ENCODE measurements at regions not wholly inside any gene's neighbourhood (a gene's known extent, or its start where the extent isn't known, plus 50 kb on each side); places are given as distances from the start of the nearest gene placed in this dataset.
"Not testable (repeated sequence)": the region's sequence is repeated elsewhere in the genome, so short reads cannot be mapped to it uniquely, and the experiment has no call there.

- DNase-seq (ENCODE audit: low read depth), result no peak
These were observed 605.6 kb upstream of the TEX47 start for GRCh38 chr7:89401099-89401498.

DNA sequence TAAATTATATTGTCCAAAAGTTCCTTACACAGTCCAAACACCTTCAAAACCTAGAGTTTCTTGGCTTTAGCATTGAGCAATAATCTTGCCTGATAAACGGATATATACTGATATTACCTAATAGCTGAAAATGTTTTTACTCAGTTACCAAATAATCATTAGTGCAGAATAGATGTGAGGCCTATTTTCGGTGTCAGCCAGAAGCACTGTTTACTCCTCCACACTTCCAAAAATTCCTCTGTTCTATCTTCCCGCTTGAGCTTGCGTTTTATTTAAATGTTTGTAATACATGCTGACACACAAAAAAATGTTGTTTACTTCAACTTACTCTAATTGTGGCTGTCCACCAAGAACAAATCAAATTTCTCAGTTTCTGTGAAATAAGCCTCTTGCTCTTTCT is 606.2 kb upstream of the TEX47 start:
- DNase-seq (ENCODE audit: low read depth), result no peak

GRCh38 chr7:89451911-89452310 is 656.4 kb upstream of the TEX47 start:
- DNase-seq (ENCODE audit: low read depth), result no peak

DNA sequence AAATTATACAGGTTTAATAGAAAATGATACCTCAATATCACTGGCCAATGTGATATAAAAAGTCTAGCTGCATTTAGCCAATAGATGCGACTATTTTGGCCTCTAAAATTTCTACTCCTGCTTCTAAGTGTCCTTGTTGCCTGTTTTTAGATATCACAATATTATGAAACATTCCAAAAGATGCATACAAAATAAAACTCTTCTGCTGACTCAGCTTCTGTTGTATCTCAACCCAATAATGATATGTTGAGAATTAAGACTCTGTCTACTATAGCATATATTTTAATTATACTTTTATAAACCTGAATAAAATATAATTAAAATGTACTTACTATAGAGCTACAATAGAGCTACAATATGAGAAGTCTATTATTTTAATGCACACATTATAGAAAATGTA is 661.0 kb upstream of the TEX47 start:
- no peak for DNase-seq (ENCODE audit: low read depth)

- no peak for DNase-seq (ENCODE audit: low read depth)
These were observed 662.6 kb upstream of the TEX47 start for GRCh38 chr7:89458114-89458513.

GRCh38 chr7:89474456-89474855 is 678.9 kb upstream of the TEX47 start:
- DNase-seq (ENCODE audit: low read depth), result no peak

DNA sequence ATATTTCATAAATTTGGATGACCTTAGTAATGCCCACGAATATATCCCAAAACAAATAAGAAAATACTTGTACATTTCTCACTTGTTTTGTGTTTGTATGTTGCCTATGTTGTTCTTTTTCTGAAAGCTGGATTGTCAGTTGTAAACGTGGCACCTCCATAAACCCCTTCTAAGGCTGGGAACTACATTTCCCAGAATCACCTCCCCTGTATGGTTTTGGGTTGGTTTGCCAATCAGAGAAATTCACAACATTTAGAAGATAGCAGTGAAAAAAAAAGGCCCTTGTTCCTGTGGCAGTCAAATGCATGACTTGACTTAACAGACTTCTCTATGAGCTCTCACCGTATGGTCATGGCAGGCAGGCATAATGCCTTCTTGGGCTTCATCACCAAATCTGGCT is 676.3 kb upstream of the STEAP1 start:
- DNase-seq (ENCODE audit: low read depth), result no peak

DNA sequence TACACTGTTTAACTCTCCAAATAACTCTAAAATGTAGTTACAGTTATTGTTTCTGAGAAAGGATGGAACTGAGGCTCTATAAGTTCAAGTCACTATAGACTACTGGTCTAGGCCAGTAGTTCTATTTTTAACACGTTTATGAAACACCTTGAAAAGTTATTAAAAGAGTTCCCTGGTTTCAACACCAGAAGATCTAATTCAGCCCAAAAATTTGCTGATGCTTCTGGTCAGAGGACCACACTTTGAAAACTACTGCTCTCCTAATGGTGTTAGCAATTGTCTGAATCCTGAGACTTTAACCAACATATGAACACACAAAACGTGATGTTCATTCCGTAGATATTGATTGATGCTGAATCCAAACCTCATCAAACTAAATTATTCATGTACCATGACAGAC is 658.6 kb upstream of the STEAP1 start:
- DNase-seq (ENCODE audit: low read depth), result no peak

- no peak for DNase-seq (ENCODE audit: low read depth)
These were observed 654.2 kb upstream of the STEAP1 start for GRCh38 chr7:89500084-89500483.

DNA sequence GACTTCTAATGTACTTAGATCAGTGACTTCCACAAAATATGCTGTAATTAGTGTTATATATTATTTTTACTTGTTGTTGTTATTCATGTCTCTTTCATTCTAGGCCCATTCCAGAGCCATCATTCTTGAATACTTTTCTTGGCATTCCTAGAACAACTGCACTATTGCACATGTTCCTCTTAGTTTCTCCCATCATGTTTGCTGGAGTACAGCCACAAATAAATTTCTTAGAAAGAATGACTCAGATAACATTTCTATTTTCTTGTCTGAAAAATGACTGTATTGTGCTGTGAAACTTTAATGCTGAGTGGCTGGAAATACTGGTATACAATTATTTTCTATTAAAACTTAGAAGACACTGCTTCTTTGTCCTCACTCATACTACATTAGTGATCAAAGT is 651.0 kb upstream of the STEAP1 start:
- DNase-seq (ENCODE audit: low read depth), result no peak

DNA sequence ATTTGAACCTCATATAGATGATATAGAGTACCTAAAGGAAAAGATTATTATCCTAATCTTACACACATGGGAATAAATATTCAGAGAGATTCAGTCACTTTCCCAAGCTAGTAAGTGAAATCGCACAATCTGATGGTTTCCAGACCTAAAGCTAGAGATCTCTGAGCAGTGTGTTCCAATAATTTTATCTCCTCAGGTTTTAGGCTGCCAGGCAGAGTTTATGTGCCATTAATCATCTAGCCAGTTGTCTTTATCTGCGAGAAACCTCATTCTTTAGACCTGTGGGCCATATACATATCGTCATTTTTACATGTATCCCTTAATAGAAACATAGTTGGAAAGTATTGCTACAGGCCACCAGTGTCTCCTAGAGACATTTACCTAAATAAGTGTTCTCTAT is 647.2 kb upstream of the STEAP1 start:
- no peak for DNase-seq (ENCODE audit: low read depth)

DNA sequence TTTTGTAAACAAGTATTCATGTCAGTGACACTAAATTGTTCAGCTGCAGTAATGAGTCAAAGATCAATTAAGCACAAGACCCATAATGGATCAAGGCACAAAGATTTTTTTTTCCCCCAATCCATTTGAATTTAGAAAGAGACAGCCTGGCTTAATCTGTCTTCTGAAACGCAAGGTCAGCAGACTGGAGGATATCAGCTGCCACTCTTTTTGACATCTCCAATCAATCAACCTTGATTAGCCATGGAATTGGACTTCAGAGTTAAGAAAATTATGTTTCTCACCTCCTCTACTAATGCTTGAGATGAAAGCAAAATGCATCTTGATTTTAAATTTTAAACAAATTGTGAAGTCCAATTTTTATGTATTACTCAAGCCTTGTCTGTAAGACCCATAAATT is 642.4 kb upstream of the STEAP1 start:
- no peak for DNase-seq (ENCODE audit: low read depth)

DNA sequence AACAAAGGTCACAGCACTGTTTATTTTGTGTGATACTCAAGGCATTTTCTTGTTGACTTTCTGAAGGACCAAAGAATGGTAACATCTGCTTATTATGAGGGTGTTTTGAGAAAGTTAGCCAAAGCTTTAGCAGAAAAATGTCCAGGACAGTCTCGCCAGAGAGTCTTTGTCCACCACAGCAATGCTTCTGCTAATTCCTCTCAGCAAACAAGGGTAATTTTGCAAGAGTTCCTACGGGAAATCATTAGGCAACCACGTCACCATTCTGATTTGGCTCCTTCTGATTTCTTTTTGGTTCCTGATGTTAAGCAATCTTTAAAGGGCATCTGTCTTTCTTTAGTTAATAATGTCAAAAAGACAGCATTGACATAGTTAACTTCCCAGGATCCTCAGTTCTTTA is 639.3 kb upstream of the STEAP1 start:
- no peak for DNase-seq (ENCODE audit: low read depth)

DNA sequence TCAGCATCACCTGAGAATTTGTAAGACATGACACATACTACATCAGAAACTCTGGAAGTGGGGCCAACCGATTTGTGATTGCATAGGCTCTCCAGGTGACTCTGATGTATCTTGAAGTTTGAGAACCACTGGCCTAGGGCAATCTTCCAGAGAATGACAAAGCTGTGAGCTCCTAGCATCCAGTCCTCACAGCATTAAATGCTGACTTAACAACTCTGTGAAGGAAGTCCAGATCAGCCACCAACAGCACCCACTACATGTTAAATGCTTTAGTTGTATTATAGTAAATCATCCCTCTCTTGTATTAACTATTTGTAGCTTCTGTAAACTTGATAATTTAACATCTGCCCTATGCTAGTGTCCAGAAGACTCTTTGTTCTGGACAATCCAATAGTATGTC is 636.5 kb upstream of the STEAP1 start:
- DNase-seq (ENCODE audit: low read depth), result peak; percentile 8

DNA sequence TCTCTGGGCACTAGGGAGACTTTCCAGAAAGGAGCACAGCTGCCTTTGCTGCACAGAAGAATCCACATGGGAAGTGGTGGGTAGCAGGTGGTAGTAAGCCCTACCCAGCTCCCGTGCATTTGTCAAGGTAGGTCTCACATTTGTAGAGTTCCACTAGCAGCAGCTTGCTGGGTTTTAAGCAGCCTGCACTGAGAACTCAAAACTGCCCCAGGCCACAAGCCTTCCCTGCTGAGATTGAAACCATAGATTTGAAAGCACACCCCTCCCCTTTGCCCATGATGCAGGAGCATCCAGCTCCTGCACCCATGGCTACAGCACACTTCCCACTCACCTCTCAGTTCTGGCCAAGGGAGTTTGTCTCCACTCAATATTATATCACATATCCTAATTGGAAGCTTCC is 604.5 kb upstream of the STEAP1 start:
- DNase-seq (ENCODE audit: low read depth), result no peak

DNA sequence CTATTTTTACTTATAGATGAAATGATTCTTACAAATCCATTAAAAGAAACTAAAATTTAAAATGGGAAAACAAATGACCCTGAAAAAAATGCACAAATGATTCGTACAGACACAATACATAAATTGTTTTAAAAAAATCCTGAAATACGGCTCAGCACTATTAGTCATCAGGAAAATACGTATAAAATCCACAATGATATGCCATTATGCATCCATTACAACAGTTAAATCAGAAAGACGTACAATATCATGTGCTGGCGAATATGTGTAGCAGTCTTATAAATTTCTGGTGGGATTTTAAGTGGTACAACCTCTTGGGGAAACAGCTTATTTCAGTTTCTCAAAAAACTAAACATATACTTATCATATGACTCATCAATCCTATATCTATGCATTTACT is 600.1 kb upstream of the STEAP1 start:
- DNase-seq (ENCODE audit: low read depth), result peak; percentile 45

- no peak for DNase-seq (ENCODE audit: low read depth)
These were observed 594.7 kb upstream of the STEAP1 start for GRCh38 chr7:89559596-89559995.

- no peak for DNase-seq (ENCODE audit: low read depth)
These were observed 590.7 kb upstream of the STEAP1 start for GRCh38 chr7:89563597-89563996.

- DNase-seq (ENCODE audit: low read depth), result peak; percentile 43
These were observed 569.4 kb upstream of the STEAP1 start for GRCh38 chr7:89584896-89585295.

GRCh38 chr7:89593125-89593524 is 561.1 kb upstream of the STEAP1 start:
- DNase-seq (ENCODE audit: low read depth), result no peak

- no peak for DNase-seq (ENCODE audit: low read depth)
These were observed 551.3 kb upstream of the STEAP1 start for GRCh38 chr7:89602984-89603383.

DNA sequence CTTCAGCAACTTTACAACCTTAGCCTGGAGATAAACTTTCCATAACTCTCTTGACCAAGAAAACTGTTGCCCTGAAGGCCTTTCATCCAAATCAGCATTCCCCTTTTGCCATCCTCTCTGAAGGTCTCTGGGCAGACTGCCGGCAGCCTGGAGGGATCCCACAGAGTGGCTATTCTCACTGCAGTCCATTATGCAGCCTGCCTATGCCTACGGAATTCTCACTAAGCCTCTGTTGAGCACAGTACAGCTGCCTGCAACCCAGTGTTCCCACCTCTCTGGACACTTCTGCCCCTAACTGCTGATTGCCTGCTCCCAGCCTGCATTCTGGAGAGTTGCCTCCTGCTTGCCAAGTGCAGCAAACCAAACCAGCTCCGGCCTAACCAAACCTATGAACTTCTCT is 548.9 kb upstream of the STEAP1 start:
- DNase-seq (ENCODE audit: low read depth), result no peak

DNA sequence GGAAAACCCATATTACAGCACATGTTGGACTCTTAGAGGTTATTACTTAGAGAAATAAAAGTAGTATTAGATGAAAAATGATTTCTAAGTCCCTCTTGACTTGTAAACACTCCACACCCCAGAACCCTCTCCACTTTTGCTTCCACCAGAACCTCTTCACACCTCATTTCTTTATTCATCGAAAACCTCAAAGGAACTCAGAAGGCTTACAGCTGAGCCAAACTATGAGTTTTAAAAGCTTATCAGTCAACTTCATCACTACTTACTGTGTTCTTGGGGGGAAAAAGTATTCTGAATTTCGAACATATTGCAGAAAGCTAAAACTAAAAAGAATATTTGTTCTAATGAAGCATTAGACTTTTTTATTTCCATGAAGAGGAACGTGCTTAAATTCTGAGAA is 547.8 kb upstream of the STEAP1 start:
- DNase-seq (ENCODE audit: low read depth), result no peak

DNA sequence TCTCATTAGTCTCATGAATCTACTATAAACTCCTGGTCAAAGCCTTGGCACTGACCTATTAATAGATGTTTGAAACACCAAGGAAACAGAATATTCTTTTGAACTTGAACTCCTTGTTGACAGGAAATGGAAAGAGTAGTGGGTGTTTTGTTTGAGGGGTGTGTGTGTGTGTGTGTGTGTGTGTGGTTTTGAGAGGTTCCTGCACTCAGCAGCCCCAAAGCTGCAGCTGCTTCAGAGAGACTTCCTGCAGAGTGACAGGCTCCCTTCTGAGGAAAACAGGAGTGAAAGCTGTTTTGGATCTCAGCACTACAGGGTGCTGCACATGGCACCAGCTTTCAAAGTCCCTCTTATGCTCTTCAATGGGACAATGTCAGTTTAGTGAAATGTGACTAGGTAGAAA is 546.5 kb upstream of the STEAP1 start:
- DNase-seq (ENCODE audit: low read depth), result no peak

DNA sequence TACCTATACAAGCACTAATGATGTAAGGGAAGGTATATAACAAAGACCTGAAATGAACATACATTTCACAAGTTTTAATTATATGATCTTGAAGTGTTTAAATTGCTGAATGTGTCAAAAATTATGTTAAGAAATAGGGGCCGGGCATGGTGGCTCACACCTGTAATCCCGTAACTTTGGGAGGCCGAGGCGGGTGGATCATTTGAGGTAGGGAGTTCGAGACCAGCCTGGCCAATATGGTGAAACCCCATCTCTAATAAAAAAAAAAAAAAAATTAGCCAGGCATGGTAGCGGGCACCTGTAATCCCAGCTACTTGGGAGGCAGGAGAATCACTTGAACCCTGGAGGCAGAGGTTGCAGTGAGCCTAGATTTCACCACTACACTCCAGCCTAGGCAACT is 537.4 kb upstream of the STEAP1 start:
- DNase-seq (ENCODE audit: low read depth), result not testable (repeated sequence)
